ENCODE measurements at regions not wholly inside any gene's neighbourhood (a gene's known extent, or its start where the extent isn't known, plus 50 kb on each side); places are given as distances from the start of the nearest gene placed in this dataset.

DNA sequence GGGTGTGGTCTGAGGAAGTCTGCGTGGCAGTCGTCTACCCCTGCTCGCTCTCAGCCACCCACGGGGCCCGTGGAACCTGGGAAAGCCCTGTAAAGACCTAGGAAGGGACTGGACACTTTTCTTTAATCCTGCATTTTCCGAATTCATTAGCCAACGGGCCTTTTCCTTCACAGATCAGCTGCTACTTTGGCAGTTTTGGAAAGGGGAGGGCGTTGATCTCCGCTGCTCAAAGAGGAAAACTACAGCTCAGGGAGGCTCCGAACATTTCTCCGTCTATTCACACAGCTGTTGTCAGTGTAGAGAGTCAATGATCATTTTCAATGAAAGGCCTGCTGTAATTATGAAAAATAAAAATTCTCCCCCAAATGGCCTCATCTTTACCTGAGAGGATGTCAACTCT is 450.1 kb upstream of the MKI67 start:
- no peak for ATAC-seq
- Histone ChIP-seq H3K4me1 (no peaks in the 10 kb centered on the region), H3K4me3 (no peak overlapping the region), H3K9me3 (no peaks in the 10 kb centered on the region), H3K36me3 (no peaks in the 10 kb centered on the region), H3K27me3 (peaks cover 0 to 8% of the 10 kb centered on the region in 2 donors), H3K27ac (no peak overlapping the region)
- TF ChIP-seq POLR2A (IDR thresholded peaks at IDR 0.05) = no peak
- TF ChIP-seq, protein P1, sequence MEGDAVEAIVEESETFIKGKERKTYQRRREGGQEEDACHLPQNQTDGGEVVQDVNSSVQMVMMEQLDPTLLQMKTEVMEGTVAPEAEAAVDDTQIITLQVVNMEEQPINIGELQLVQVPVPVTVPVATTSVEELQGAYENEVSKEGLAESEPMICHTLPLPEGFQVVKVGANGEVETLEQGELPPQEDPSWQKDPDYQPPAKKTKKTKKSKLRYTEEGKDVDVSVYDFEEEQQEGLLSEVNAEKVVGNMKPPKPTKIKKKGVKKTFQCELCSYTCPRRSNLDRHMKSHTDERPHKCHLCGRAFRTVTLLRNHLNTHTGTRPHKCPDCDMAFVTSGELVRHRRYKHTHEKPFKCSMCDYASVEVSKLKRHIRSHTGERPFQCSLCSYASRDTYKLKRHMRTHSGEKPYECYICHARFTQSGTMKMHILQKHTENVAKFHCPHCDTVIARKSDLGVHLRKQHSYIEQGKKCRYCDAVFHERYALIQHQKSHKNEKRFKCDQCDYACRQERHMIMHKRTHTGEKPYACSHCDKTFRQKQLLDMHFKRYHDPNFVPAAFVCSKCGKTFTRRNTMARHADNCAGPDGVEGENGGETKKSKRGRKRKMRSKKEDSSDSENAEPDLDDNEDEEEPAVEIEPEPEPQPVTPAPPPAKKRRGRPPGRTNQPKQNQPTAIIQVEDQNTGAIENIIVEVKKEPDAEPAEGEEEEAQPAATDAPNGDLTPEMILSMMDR (IDR thresholded peaks at IDR 0.05) = no peak
- DNase-seq = no peak
- intact Hi-C loops (cut with DNase I) = no loop called here
- 66% methylated on average over 9 of the region's 11 CpGs for WGBS (ENCODE audit: insufficient coverage, low coverage, low lambda C conversion rate, missing lambda C conversion rate)

DNA sequence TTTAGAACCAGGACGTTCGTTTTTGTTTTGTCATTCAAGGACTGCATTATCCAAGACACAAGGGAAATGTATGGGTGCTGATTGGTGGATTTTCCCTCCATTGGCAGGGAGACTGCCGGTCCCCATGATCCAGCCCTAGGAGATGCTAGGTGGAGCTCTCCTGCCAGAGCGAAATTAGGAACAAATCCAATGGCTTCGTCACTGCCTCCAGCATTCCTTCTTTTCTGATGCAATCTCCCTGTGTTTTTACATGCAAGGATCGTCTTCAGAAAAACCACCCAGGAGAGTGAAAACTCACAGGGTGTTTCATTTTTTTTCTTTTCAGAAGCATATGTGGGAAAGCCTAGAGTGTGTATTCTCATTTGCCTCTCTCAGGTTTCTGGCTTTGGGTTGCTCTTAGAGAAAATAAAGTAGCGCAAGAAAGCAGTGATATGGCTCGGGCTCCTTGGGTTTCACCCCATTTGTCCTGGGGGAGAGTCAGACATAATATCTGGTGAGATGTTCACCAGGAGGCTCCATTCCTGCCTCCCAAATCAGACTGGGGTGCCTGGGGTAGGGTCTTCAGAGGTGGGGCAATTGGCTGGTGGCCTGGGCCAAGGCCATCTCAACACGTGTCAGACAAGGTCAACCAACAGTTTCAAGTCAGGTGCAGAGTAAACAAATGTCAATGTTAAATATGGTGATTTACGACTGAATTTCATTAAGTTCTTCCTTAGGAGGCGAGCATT is 450.9 kb upstream of the MKI67 start:
- no peaks in the 10 kb centered on the region for H3K36me3 ChIP-seq
- H3K4me1 ChIP-seq = no peaks in the 10 kb centered on the region
- no peak for ATAC-seq
- H3K9me3 ChIP-seq = no peaks in the 10 kb centered on the region
- intact Hi-C loops (cut with DNase I) = no loop called here
- H3K27ac ChIP-seq = no peak overlapping the region
- TF ChIP-seq, protein P1 (IDR thresholded peaks at IDR 0.05) = no peak
- TF ChIP-seq POLR2A (IDR thresholded peaks at IDR 0.05) = no peak
- 51% methylated on average over 11 of the region's 11 CpGs for WGBS (ENCODE audit: insufficient coverage, low coverage, low lambda C conversion rate, missing lambda C conversion rate)
- peaks cover 0 to 8% of the 10 kb centered on the region in 2 donors for H3K27me3 ChIP-seq
- no peak overlapping the region for H3K4me3 ChIP-seq
- DNase-seq = no peak

DNA sequence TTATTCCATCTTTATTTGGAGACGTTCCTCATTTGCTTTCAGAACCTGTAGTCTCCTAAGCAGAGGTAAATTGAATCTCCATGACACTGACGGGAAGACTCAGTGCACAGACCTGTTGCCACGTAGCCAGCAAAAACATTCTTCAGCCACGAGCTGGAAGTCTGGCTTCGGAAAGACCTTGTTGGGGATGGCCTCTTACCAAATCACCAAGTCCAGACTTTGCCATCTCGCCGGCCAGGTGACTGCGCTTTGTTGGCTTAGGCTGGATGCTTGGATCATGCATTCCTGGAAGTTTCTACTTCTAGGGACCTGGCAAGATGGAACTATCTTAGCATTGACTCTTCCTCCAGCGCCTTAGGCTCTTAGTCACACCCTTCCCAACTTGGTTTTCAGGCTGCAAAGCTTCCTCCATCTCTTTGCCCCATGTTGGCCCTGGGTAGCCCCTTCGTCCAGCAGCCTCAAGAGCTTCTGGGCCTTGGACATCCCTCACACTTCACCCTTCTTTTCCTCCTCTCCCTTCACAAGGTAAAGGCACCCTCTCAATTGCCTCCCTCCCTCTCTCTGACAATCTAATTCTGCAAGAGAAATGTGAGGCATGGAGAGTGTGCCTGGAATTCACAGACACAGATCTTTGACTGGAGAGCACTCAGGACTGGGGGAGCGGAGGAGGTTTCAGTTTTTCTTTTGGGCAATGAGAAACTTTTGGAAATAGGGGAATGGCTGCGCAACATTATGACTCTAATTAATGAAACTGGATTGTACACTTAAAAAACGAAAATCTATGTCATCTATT is 451.9 kb upstream of the MKI67 start:
- no peak for DNase-seq
- Histone ChIP-seq H3K36me3 (no peaks in the 10 kb centered on the region), H3K4me3 (no peak overlapping the region), H3K4me1 (no peaks in the 10 kb centered on the region), H3K27me3 (peaks cover 0 to 2% of the 10 kb centered on the region in 2 donors), H3K27ac (no peak overlapping the region), H3K9me3 (no peaks in the 10 kb centered on the region)
- intact Hi-C loops (cut with DNase I) = no loop called here
- ATAC-seq = no peak
- 67% methylated on average over 11 of the region's 13 CpGs for WGBS (ENCODE audit: insufficient coverage, low coverage, low lambda C conversion rate, missing lambda C conversion rate)
- TF ChIP-seq, protein P1 (IDR thresholded peaks at IDR 0.05) = no peak
- TF ChIP-seq POLR2A (IDR thresholded peaks at IDR 0.05) = no peak

DNA sequence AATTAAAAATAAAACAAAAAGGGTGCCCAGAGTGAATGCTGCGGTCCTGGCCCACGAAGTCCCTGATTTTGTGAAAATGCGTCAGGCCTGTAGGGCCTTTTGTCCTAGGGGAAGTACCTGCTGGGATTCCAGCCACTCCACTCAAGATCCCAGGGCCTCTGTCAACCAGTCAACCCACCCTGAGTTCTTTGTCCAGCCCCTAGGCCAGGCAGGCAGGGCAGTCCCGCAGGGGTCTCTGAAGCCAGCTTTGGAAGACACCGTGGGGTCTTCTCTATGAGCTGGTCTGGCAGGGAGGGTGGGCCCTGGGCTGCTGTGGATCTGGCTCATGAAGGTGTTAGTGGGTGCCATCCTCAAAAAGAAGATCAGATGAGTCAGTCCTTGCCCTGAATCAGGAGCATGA is 452.5 kb upstream of the MKI67 start:
- intact Hi-C loops (cut with DNase I) = no loop called here
- Histone ChIP-seq H3K27ac (no peak overlapping the region), H3K4me3 (no peak overlapping the region), H3K36me3 (no peaks in the 10 kb centered on the region), H3K27me3 (no peaks in the 10 kb centered on the region), H3K9me3 (no peaks in the 10 kb centered on the region), H3K4me1 (no peaks in the 10 kb centered on the region)
- DNase-seq = no peak
- 79% methylated on average over 4 of the region's 5 CpGs for WGBS (ENCODE audit: insufficient coverage, low coverage, low lambda C conversion rate, missing lambda C conversion rate)
- TF ChIP-seq, protein P1 (IDR thresholded peaks at IDR 0.05) = no peak
- no peak for TF ChIP-seq POLR2A (IDR thresholded peaks at IDR 0.05)
- no peak for ATAC-seq
